GM18951 (cell line): ENCODE measurements at regions not wholly inside any gene's neighbourhood (a gene's known extent, or its start where the extent isn't known, plus 50 kb on each side); places are given as distances from the start of the nearest gene placed in this dataset.

Source experiments
- POLR2A ChIP-seq: IDR thresholded peaks from 4 replicates; pipeline ENCODE4 v1.6.1; 2011; ENCODE audit warnings: mild to moderate bottlenecking; ENCODE audit not compliant: insufficient read length, insufficient read depth; ENCODE audit errors: extremely low read depth
- in situ Hi-C: fragments of 300-500 bp; cut with MboI; formaldehyde crosslinking; loops from one replicate; pipeline ENCODE4 v1.12.0; 2022; ENCODE audit warnings: low sequenced_read_pairs, mixed read lengths, inconsistent platforms; ENCODE audit not compliant: unreplicated experiment

DNA sequence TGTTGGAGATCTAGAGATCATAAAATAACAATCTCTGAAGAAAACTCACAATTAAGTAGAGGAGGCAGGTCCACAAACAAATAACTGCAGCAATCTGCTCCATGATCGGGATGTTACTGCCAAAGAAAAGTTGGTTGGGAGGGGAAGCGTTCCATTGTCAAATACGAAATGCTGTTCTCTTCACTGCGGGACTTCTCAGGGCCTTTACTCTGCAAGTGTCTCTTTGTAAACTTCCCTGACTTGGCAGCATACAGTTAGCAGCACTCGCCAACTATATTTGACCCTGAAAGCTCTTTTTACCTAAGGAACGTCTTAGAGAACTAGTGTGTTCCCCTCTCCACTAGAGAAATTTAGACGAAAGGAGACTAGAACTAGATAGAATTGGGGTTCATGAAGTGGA, 780.7 kb upstream of the TBX3 start:
- in situ Hi-C loops, result no loop called here
- no peak for TF ChIP-seq POLR2A

DNA sequence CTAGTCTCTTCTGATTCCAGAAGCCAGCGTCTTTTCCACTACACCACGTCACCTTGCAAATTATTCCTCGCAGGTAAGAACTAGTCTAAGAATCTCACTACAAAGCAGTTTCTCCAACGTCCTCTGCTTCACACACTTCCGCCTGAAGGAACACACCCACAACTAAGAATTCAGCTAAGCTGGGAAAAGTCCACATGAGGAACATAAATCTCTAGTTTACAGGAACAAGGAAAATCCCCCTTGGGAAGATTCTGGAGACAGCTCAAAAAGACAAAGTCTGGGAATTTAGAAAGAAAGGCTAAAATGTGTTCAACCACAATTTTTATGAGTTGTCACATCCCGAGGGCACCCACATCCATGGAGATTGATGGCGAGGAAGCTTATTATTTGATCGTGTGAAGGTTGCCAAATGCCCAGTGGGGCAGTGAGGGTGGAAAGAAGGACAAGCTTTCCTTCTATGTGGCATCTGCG, 780.2 kb upstream of the TBX3 start:
- in situ Hi-C loops, result no loop called here
- no peak for TF ChIP-seq POLR2A

DNA sequence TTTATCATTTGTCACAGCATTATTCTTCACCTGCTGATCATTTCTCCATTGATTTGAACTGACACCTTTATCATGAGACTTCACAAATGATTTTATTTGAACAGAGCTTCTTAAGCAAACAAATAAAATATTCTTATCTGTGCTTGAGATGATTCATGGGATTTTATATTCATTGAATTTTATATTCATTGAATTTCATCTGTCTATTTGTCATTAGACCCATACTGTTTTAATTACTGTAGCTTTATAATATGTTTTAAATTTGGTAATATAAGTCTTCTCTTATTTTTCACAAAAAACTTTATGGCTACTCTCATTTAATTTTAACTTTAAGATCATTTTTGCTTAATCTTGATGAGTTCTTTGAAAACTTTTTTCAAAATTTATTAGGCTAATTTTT, 777.4 kb upstream of the TBX3 start:
- in situ Hi-C loops, result no loop called here
- no peak for TF ChIP-seq POLR2A

GRCh38 chr12:115457798-115458197, 773.8 kb upstream of the TBX3 start:
- TF ChIP-seq POLR2A, result no peak
- in situ Hi-C loops, result no loop called here

GRCh38 chr12:115456946-115457689, 773.1 kb upstream of the TBX3 start:
- no peak for TF ChIP-seq POLR2A
- in situ Hi-C loops, result no loop called here

DNA sequence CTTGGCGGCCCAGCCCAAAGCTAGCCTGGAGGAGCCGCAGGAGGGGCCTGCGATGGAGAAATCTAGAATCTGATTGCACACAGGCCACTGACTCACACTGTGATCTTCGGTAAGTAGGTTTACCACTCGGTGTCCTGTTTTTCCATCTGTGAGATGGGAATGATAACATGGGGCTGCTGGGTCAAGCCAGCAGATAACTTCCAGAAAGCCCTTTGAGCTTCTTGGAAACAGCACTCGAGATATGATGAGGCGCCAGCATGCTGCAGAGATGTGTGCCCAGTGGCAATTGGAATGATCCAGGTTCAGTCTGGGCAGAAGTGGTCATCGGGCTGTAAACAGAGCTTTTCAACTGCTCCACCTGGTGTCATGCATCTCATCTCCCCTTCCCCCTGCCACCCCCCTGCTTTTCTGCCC, 771.3 kb upstream of the TBX3 start:
- no peak for TF ChIP-seq POLR2A
- in situ Hi-C loops, result no loop called here

DNA sequence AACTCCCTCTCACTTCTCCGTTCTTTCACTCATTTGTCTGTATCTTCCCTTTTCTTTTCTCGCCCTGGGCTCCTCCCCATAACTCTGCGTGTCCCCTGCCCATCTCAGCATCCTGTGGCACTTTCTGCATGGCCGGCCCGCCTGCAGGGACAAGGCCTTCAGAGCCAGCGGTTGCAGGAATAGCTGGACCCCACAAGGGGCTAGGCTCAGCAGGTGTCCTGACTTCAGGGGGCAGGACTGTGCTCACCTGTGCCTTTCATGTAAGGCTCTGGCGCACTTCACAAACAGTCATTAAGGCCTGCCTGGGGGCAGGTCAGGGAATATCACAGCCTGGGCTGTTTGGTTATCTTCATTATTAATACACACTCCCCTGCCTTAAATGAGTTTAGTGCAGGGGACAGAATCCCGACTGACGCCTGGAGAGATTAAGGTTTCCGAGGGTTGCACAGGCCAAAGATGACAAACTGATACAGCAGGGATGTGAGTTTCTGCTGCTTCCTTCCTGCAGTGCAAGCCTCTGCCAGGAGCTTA, 768.8 kb upstream of the TBX3 start:
- in situ Hi-C loops, result no loop called here
- no peak for TF ChIP-seq POLR2A

DNA sequence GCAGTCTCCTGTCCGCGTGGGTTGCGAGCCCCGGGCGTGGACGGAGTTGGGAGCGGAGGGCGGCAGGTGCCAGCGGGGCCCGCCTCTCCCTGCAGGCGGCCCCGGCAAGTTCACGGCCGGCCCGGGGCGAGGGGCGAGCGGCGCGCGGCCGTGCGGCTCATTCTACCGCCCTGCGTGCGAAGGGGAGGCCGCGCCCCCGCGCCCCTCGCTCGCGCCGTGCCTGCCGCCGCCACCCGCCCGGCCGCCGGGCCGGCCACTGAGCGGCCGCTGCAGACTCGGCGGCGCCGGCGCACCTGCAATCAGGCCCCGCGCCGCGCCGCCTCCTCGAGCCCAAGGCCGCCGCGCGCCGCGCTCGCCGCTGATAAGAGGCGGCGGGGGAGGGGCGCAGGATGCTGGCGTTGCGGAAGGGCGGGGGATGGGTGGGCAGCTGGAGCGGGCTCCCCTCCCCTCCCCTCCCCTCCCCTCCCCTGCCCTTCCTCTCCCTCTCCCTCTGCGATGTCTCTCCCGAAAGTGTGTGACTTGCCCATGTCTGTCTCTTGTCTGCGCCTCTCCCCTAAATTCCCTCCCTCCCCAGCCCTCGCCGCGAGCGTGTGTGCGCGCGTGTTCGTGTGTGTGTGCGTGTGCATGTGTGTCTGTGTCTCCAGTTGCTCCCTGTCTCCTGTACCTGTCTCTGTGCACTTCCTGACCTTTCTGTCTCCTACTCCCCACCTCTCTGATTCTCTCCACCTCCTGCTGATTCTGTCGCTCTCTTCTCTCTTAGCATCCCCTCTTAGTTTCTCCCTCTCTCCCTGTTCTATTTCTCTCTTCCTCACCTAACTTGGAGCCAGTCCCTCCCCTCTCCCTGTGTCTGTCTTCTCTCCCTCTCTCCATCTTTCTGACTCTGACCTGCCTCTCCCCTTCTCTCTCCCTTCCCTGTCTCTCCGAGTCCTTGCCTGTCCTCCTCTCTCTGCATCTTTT, 768.1 kb upstream of the TBX3 start:
- TF ChIP-seq POLR2A, result no peak
- in situ Hi-C loops, result no loop called here

DNA sequence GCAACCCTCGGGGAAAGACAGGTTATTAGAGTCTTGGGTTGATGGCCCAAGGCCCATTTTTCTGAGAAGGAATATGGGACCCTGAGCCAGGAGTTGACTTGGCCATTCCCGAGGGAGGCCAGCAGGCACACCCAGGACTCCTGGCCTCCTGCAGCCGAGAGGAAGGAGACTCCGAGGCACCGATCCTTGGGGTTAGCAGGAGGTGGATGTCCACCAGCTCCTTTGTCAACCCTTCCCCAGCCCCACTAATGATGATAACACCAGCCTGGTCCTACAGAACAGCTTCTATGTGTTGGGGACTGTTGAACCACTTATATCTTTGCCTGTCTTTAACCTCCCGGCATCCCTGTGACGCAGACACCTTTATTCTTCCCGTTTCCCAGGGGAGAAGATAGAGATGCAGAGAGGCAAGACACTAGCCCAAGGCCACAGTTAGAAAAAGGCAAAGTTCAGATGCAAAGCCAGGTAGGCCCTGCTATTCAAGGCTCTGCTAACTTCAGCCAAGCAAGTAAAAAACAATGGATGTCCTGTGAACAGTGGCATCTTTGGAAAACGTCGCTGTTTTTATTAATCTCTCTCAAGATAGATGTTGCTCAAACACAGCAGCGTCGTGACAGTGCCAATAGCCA, 767.3 kb upstream of the TBX3 start:
- in situ Hi-C loops, result no loop called here
- no peak for TF ChIP-seq POLR2A

DNA sequence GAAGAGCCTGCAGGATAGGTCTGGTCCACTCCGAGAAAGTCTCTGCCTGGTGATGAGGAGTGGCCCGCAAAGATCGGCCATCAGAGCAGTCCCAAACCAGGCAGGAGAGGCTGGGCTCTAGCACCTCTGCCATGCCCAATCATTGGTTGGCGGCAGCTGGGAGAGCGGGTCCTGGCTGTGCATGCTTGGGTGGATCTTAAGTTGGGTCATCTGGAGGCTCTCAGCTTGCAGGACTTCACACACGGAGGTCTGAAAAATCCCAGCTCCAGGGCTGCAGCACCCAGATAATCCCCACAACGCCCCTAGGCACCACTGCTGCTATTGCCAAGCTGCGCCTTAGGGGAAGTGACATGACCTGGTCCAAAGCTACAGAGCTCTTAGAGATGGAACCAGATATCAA, 766.7 kb upstream of the TBX3 start:
- no peak for TF ChIP-seq POLR2A
- in situ Hi-C loops, result no loop called here

DNA sequence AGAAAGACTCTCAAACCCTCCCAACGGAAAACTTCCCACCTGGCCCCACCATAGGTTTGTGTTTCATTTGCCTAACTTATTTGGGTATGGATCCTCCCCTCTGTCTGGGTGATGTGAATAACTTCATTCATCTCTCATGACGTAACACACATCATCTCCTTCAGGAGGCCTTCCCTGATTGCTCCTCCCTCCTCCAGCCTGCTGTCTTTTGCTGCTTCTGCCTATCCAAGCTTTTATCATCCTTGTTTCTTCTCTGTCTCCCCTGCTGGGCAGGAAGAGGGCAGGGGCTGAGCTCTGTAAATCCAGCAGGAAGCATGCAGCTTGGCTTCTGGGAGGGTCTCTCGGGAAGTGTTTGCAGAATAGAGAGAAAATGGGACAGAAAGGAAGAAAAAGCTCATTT, 766.0 kb upstream of the TBX3 start:
- no peak for TF ChIP-seq POLR2A
- in situ Hi-C loops, result no loop called here

DNA sequence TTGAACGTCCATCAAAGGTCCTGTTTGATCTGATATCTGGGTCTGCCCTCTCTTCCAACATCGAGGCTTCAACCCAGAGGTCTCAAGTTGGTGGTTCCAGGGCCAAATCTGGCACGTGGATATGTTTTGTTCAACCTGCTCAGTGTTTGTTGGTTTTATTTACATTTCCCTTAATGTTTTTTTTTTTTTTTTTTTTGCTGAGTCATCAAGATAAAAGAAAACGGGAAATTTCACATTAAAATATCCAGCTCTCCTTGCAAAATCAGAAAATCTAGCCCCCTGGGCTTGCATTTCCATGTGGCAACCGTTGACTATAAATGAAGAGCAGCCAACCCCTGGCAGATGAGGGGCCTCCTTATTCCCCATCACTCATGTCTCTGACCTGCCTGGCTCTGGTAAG, 765.6 kb upstream of the TBX3 start:
- in situ Hi-C loops, result no loop called here
- no peak for TF ChIP-seq POLR2A

DNA sequence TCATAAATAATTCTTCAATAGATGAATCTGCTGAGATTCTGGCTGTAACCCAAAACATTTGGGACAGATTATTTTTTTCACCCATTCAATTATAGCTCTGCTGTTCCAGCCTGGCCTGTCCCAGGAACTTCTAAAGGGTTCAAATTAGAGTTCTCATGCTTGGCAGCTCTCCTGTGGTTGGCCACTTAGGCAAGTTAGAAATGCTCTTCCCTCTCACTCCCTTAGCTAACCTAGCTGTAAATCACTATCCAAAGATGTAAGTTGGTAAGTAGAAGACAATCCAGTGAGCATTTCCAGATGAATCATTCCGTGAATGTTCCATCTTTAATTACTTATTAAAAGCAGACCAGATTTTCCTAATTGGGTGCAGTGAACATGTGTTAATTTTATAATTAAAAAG, 760.4 kb upstream of the TBX3 start:
- no peak for TF ChIP-seq POLR2A
- in situ Hi-C loops, result no loop called here
